Esophagus muscularis mucosa (tissue), 4 donors: ENCODE measurements at regions not wholly inside any gene's neighbourhood (a gene's known extent, or its start where the extent isn't known, plus 50 kb on each side); places are given as distances from the start of the nearest gene placed in this dataset.

Experiments used
- DNase-seq: peaks from one replicate; pipeline ENCODE4 v3.0.0-alpha.2; 2017; ENCODE audit errors: extremely low spot score
- H3K27ac ChIP-seq, 4 donors: fragments of 200-600 bp; sonication (generic); replicated peaks in 1 of 4; 1 replicate in 3 of 4; 2 replicates in 1 of 4; pipeline ENCODE4 v1.5.1; 2016 to 2019; ENCODE audit warnings: mild to moderate bottlenecking in 1 of 4
- H3K27me3 ChIP-seq, 4 donors: fragments of 200-600 bp; sonication (generic); one replicate each; pipeline versions ENCODE4 v1.5.1 to v1.6.0; 2016 to 2019
- H3K36me3 ChIP-seq, 4 donors: fragments of 200-600 bp; sonication (generic); one replicate each; pipeline ENCODE4 v1.5.1; 2016 to 2019
- H3K4me1 ChIP-seq, 4 donors: fragments of 200-600 bp; sonication (generic); one replicate each; pipeline ENCODE4 v1.5.1; 2016 to 2019
- H3K4me3 ChIP-seq, 4 donors: fragments of 200-600 bp; sonication (generic); 1 replicate in 2 of 4; 2 replicates in 2 of 4; pipeline ENCODE4 v1.5.1; 2016 to 2019; ENCODE audit warnings: mild to moderate bottlenecking in 4 of 4, moderate library complexity in 1 of 4
- H3K9me3 ChIP-seq, 4 donors: fragments of 200-600 bp; sonication (generic); 1 replicate in 3 of 4; 2 replicates in 1 of 4; pipeline ENCODE4 v1.5.1; 2016 to 2019
- CTCF ChIP-seq, 3 experiments: fragments of 200-600 bp in 2 of 3; fragments of 450-650 bp in 1 of 3; sonication (generic) in 2 of 3; IDR thresholded peaks; one replicate each; pipeline ENCODE4 v1.5.1; 2017 to 2019; ENCODE audit warnings: antibody characterized with exemption in 3 of 3, mild to moderate bottlenecking in 2 of 3, moderate library complexity in 1 of 3
- EP300 ChIP-seq: sonication (generic); formaldehyde crosslinking; IDR thresholded peaks from one replicate; pipeline ENCODE4 v1.6.1; 2017; ENCODE audit warnings: antibody characterized with exemption
- POLR2A ChIP-seq: fragments of 450-650 bp; IDR thresholded peaks from one replicate; pipeline ENCODE4 v1.6.1; 2017; ENCODE audit warnings: antibody characterized with exemption, moderate library complexity, mild to moderate bottlenecking, low read depth
- POLR2AphosphoS5 ChIP-seq, 2 donors: sonication (generic); formaldehyde crosslinking; IDR thresholded peaks; one replicate each; pipeline ENCODE4 v1.6.1; 2017; ENCODE audit warnings: antibody characterized with exemption in 2 of 2
- WGBS: methylation state at CpG from one replicate; pipeline ENCODE4 v1.1.5; 2018; 5-methylcytosine and 5-hydroxymethylcytosine counted together
- intact Hi-C: fragments of 100-400 bp; cut with DNase I; formaldehyde crosslinking; loops from one replicate; pipeline ENCODE4 v1.15.1; 2023

DNA sequence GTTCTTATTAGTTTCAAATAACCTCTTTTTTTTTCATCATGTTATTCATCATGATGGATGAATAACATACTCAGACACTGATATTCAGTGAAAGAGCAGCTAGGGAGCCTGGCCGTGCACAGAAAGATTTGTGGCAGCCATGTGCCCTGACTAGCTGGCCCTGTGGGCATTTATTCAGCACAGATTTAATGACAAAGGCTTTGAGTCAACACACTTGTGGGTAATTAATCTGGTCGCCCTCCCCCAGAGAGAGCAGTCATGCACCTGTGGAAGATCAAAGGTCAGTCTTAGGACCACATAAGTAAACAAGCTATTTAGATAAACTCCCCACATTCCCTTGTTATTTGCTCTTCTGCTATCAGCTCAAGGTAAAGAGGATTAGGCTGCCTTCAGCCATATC is 153.2 kb upstream of the HMCN1 start:
- 80% methylated on average over 2 of the region's 2 CpGs for WGBS
- TF ChIP-seq POLR2AphosphoS5 (IDR thresholded peaks at IDR 0.05) (no peak), CTCF (IDR thresholded peaks at IDR 0.05) (no peak), EP300 (no peak), POLR2A (no peak)
- Histone ChIP-seq H3K4me3 (no peak overlapping the region), H3K27ac (no peak overlapping the region), H3K9me3 (peaks cover 0 to 26% (median 20%) of the 10 kb centered on the region in 4 donors), H3K4me1 (no peaks in the 10 kb centered on the region), H3K27me3 (no peaks in the 10 kb centered on the region), H3K36me3 (no peaks in the 10 kb centered on the region)
- no peak for DNase-seq
- intact Hi-C loops, result no loop called here

DNA sequence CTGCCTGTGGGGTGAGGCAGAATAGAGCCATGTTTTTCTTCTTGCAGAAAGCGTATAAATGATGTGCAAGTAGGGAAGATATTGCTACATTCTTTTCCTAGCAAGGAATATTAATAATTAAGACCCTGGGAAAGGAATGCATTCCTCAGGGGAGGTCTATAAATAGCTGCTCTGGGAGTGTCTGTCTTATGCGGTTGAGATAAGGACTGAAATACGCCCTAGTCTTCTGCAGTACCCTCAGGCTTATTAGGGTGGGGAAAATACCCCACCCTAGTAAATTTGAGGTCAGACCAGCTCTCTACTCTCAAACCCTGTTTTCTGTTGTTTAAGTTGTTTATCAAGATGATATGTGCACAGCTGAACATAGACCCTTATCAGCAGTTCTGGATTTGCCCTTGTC is 155.9 kb upstream of the HMCN1 start:
- 94% methylated on average over 3 of the region's 3 CpGs for WGBS
- H3K27me3 ChIP-seq, result no peaks in the 10 kb centered on the region
- no peaks in the 10 kb centered on the region for H3K4me1 ChIP-seq
- DNase-seq, result no peak
- no peak for TF ChIP-seq CTCF (IDR thresholded peaks at IDR 0.05)
- TF ChIP-seq POLR2A, result no peak
- no peak for TF ChIP-seq EP300
- no peak for TF ChIP-seq POLR2AphosphoS5 (IDR thresholded peaks at IDR 0.05)
- H3K27ac ChIP-seq, result no peak overlapping the region
- intact Hi-C loops, result no loop called here
- no peak overlapping the region for H3K4me3 ChIP-seq
- H3K9me3 ChIP-seq, result peaks cover 0 to 26% (median 20%) of the 10 kb centered on the region in 4 donors
- H3K36me3 ChIP-seq, result no peaks in the 10 kb centered on the region

DNA sequence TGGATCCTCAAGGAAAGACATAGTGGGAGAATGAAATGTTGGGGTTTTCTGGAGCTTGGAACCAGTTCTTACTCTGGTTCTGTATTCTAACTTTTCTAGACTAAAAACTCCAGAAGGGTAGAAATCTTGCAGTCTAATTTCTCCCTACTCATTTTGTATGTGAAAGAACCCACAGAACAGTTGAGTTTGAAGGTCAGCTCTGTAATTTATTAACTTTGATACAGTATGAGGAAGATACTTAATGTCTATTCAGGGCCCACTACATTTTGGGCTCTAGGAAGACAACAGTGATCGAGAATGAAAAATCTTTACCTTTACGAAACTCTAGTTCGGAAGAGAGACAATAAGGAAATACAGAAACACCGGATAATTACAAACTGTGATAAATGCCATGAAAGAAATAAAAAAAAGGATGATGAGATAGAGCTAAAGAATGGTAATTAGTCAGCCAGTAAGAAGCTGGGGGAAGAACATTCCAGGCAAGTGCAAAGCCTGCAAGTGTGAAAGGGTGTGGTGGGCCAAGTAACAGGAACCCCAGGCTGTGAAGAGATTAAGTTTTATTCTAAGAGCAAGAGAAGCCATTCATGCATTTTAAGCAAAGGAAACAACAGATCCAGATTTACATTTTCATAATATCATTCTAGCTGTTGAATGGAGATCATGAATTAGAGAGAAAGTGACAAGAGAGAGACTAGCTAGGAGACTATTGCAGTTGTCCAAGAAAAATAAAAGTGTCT is 159.9 kb upstream of the HMCN1 start:
- intact Hi-C loops, result no loop called here
- Histone ChIP-seq H3K27ac (no peak overlapping the region), H3K4me3 (no peak overlapping the region), H3K9me3 (peaks cover 0 to 14% (median 9%) of the 10 kb centered on the region in 4 donors), H3K27me3 (no peaks in the 10 kb centered on the region), H3K4me1 (no peaks in the 10 kb centered on the region), H3K36me3 (no peaks in the 10 kb centered on the region)
- 94% methylated on average over 4 of the region's 4 CpGs for WGBS
- DNase-seq, result no peak
- TF ChIP-seq POLR2A (no peak), EP300 (no peak), POLR2AphosphoS5 (IDR thresholded peaks at IDR 0.05) (no peak), CTCF (IDR thresholded peaks at IDR 0.05) (no peak)

GRCh38 chr1:185573677-185574076 is 160.5 kb upstream of the HMCN1 start:
- Histone ChIP-seq H3K27ac (no peak overlapping the region), H3K4me1 (no peaks in the 10 kb centered on the region), H3K9me3 (peaks cover 0 to 8% (median 6%) of the 10 kb centered on the region in 4 donors), H3K4me3 (no peak overlapping the region), H3K36me3 (no peaks in the 10 kb centered on the region), H3K27me3 (no peaks in the 10 kb centered on the region)
- no peak for DNase-seq
- TF ChIP-seq EP300 (no peak), POLR2AphosphoS5 (IDR thresholded peaks at IDR 0.05) (no peak), CTCF (IDR thresholded peaks at IDR 0.05) (no peak), POLR2A (no peak)
- 65% methylated on average over 2 of the region's 2 CpGs for WGBS
- intact Hi-C loops, result no loop called here

- 84% methylated on average over 3 of the region's 3 CpGs for WGBS
- Histone ChIP-seq H3K9me3 (peaks cover 0 to 3% (median under 1%) of the 10 kb centered on the region in 4 donors), H3K4me1 (no peaks in the 10 kb centered on the region), H3K36me3 (no peaks in the 10 kb centered on the region), H3K4me3 (no peak overlapping the region), H3K27ac (no peak overlapping the region), H3K27me3 (no peaks in the 10 kb centered on the region)
- no peak for DNase-seq
- no peak for TF ChIP-seq EP300
- no peak for TF ChIP-seq CTCF (IDR thresholded peaks at IDR 0.05)
- TF ChIP-seq POLR2AphosphoS5 (IDR thresholded peaks at IDR 0.05), result no peak
- TF ChIP-seq POLR2A, result no peak
- intact Hi-C loops, result no loop called here
Observed at GRCh38 chr1:185573162-185573561, 161.0 kb upstream of the HMCN1 start.
